IgD-negative memory B cell (primary cell): ENCODE measurements at regions not wholly inside any gene's neighbourhood (a gene's known extent, or its start where the extent isn't known, plus 50 kb on each side); places are given as distances from the start of the nearest gene placed in this dataset.
A peak's percentile ranks its signal among the peaks of the same experiment; 100 is the strongest.

Experiments used
- H3K27ac Mint-ChIP-seq, 3 donors: one replicate each; pipeline ENCODE4 v1.8.0; 2020 to 2022; ENCODE audit warnings: mild to moderate bottlenecking in 3 of 3, mixed read lengths in 3 of 3, moderate library complexity in 1 of 3
- H3K27me3 Mint-ChIP-seq: one replicate; pipeline ENCODE4 v1.8.0; 2021; ENCODE audit warnings: mixed read lengths
- H3K36me3 Mint-ChIP-seq: one replicate; pipeline ENCODE4 v1.8.0; 2020; ENCODE audit warnings: mild to moderate bottlenecking, mixed read lengths
- H3K4me1 Mint-ChIP-seq, 3 donors: one replicate each; pipeline ENCODE4 v1.8.0; 2020 to 2022; ENCODE audit warnings: mixed read lengths in 3 of 3, mild to moderate bottlenecking in 1 of 3
- H3K4me3 Mint-ChIP-seq, 4 donors: one replicate each; pipeline ENCODE4 v1.8.0; 2020 to 2022; ENCODE audit warnings: mild to moderate bottlenecking in 4 of 4, mixed read lengths in 4 of 4, moderate library complexity in 3 of 4
- H3K9me3 Mint-ChIP-seq, 3 donors: one replicate each; pipeline ENCODE4 v1.8.0; 2020 to 2021; ENCODE audit warnings: mixed read lengths in 3 of 3, mild to moderate bottlenecking in 1 of 3

DNA sequence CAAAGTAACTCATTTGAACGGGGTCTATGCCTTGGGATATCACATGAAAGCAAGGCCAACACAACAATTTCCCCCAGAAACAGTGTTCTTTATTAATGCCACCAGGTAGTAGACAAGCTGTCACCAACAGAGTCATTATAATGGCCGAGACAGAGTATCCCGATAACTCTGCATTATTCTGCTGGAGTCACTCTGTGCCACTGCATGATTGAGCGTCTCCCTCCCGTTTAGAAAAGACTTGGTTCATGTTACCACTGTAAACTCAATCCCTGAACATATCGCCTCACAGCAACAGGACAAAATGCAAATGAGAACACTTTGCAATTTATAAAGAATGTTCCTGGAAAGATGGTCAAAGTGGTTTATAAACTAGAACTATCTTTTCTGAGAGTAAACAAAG, 932.5 kb downstream of the GATA3 start:
- Mint-ChIP-seq H3K27ac (no peak overlapping the region), H3K36me3 (no peaks in the 10 kb centered on the region)

DNA sequence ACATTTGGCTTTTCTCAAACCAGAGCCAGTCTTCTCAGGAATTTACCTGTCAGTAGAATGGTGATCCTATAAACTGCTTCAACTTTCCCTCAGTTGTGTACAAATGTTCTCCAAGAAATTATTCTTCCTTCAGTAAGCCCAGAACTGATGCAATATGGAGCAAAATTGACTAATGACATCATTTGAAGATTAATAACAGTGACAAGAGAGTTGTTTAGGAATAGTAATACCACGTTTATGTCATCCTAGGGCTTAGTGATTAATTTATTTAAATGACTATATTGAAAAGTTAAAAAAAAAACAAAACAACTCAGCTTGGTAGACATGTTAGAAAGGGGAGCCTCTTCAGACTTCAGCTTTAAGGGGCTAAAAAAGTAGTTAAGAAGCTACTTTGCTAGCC, 933.2 kb downstream of the GATA3 start:
- H3K27ac Mint-ChIP-seq: no peak overlapping the region
- H3K9me3 Mint-ChIP-seq: no peaks in the 10 kb centered on the region
- H3K27me3 Mint-ChIP-seq: no peaks in the 10 kb centered on the region
- H3K4me3 Mint-ChIP-seq: no peak overlapping the region
- no peaks in the 10 kb centered on the region for H3K36me3 Mint-ChIP-seq
- H3K4me1 Mint-ChIP-seq: no peaks in the 10 kb centered on the region

More for the DNA sequence above, 932.5 kb downstream of the GATA3 start:
- no peak overlapping the region for H3K4me3 Mint-ChIP-seq
- no peaks in the 10 kb centered on the region for H3K4me1 Mint-ChIP-seq
- no peaks in the 10 kb centered on the region for H3K27me3 Mint-ChIP-seq
- no peaks in the 10 kb centered on the region for H3K9me3 Mint-ChIP-seq

DNA sequence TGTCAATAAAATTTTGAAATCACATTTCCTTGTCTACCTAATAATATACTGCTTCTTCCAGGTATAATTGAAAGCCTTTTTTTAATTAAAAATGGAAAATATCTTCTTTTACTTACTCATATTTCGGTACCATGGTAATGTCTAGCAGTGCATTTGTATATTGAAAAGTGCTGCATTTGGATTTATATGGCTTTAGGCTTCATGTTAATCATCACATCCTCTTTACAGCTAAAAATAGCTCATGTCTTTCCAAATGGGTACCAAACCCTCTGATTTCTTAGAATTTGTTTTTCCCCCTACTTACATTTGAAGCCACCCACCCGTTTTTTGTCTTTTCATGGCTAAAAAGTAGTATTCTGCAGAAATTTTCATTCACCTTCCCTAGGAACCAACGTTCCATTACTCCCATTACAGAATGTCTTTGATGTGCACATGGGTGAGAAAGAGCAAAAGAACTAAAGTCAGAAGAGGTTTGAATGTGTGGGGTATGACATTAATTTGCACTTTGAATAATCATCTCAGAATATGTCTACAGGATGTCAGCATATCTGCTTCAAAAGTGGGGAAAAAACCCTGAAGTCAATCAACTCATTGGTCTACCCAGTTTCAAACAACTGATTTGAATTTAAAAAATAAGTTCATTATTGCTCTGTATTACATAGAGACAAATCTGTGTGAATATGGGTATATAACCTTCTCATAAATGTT, 935.9 kb downstream of the GATA3 start:
- Mint-ChIP-seq H3K4me1 (no peaks in the 10 kb centered on the region), H3K4me3 (no peak overlapping the region), H3K36me3 (no peaks in the 10 kb centered on the region), H3K9me3 (no peaks in the 10 kb centered on the region), H3K27ac (no peak overlapping the region), H3K27me3 (no peaks in the 10 kb centered on the region)

DNA sequence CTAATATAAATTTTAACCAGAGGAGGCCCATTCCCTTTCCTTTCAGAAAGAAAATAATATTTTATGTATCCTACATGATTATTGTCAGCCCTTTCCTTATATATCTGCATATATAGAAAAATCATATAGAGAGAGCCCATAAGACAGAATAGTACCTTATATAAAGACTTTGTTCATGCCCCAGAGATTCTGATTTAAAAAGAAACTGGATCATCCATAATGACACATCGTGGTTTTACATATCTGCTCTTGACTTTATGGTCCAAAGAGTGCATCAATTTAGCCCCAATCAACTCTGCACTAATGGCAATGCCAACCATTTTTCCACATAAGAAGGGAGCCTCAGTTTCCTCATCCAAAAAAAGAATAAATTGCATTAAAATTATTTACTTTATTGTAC, 937.5 kb downstream of the GATA3 start:
- H3K4me3 Mint-ChIP-seq: no peak overlapping the region
- peaks cover 0 to 3% (median 0%) of the 10 kb centered on the region in 3 donors for H3K9me3 Mint-ChIP-seq
- H3K27ac Mint-ChIP-seq: no peak overlapping the region
- H3K36me3 Mint-ChIP-seq: no peaks in the 10 kb centered on the region
- H3K27me3 Mint-ChIP-seq: no peaks in the 10 kb centered on the region
- no peaks in the 10 kb centered on the region for H3K4me1 Mint-ChIP-seq

DNA sequence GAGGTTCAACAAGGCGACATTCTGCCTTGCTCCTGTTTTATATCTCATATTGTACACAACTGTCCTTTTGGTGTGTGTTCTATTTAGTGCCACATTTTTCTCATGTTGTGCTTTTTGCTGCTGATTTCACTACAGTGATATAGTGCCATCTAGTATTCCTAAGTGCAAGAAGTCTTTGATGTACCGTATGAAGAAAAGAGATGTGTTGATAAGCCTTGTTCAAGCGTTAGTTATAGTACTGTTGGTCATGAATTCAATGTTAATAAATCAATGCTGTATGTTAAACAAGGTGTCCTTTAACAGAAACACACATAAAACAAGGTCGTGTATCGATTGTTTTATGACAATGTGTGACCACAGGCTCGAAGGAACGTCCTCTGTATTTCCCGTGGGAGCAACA, 939.4 kb downstream of the GATA3 start:
- Mint-ChIP-seq H3K27me3 (no peaks in the 10 kb centered on the region), H3K36me3 (no peaks in the 10 kb centered on the region), H3K9me3 (peaks cover 0 to 6% (median 0%) of the 10 kb centered on the region in 3 donors), H3K27ac (no peak overlapping the region), H3K4me1 (no peaks in the 10 kb centered on the region), H3K4me3 (no peak overlapping the region)

DNA sequence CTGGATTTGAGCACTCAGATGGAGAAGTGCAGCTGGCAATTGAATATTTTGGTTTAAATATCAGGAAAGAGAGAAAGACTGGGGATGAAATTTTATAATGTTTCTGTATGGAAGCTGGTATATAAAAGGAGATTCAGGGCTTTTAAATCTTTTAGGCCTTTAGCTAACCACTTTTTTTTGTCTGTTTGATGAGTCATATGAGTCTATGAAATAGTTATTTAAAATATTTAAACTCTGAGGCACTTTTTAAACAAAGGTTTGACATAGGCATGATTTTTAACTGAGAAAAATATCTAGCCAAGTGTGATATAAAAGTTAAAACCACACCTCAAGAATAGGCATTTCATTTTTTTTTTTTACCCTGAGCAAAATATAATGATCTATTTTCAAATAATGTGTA, 944.3 kb downstream of the GATA3 start:
- H3K9me3 Mint-ChIP-seq: peaks cover 0 to 6% (median 0%) of the 10 kb centered on the region in 3 donors
- H3K27ac Mint-ChIP-seq: no peak overlapping the region
- no peaks in the 10 kb centered on the region for H3K4me1 Mint-ChIP-seq
- no peaks in the 10 kb centered on the region for H3K36me3 Mint-ChIP-seq
- H3K27me3 Mint-ChIP-seq: no peaks in the 10 kb centered on the region
- no peak overlapping the region for H3K4me3 Mint-ChIP-seq

DNA sequence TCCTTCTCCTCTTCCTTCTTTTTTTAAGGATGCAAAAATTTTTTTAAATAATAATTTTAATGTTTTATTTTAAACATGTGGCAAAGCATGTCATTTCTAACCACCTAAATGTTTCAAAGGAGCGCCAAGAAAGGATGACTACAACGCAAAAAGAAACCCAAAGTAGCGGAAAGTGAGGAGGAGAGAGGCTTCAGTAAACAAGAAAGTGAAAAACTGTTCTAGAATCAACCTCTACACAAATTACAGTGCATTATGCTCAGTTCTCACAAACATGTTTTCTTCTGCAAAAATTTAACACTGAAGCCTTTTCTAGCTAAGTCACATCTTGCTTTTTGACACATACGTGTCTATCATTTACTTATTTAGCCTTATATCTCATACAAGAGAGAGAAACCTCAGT, 948.6 kb downstream of the GATA3 start:
- Mint-ChIP-seq H3K27ac (no peak overlapping the region), H3K36me3 (no peaks in the 10 kb centered on the region)

DNA sequence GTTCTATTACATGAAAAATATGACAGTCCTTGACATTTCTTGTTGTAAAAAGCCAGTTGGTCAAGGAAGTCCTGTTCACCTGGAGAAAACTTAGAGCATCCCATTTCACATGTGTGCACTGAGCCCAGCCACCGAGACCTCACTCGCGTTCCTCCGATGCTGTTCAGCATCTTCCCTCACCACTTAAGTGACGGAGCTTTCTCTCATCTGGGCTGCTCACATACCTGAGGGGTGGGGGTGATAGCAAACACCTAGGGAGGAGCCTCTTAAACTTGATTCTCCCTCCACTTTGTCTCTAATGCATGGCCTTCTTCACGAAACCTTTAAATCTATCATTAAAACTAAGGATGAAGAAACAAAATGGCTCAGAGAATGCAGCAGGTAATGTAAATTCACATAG, 950.2 kb downstream of the GATA3 start:
- H3K4me3 Mint-ChIP-seq: no peak overlapping the region
- no peaks in the 10 kb centered on the region for H3K36me3 Mint-ChIP-seq
- no peaks in the 10 kb centered on the region for H3K4me1 Mint-ChIP-seq
- H3K9me3 Mint-ChIP-seq: no peaks in the 10 kb centered on the region
- no peaks in the 10 kb centered on the region for H3K27me3 Mint-ChIP-seq
- H3K27ac Mint-ChIP-seq: peak overlapping the region in 1 of 3 donors; percentile 31

More for the DNA sequence above, 948.6 kb downstream of the GATA3 start:
- no peaks in the 10 kb centered on the region for H3K4me1 Mint-ChIP-seq
- no peak overlapping the region for H3K4me3 Mint-ChIP-seq
- H3K9me3 Mint-ChIP-seq: peaks cover 0 to 2% (median 0%) of the 10 kb centered on the region in 3 donors
- H3K27me3 Mint-ChIP-seq: no peaks in the 10 kb centered on the region

DNA sequence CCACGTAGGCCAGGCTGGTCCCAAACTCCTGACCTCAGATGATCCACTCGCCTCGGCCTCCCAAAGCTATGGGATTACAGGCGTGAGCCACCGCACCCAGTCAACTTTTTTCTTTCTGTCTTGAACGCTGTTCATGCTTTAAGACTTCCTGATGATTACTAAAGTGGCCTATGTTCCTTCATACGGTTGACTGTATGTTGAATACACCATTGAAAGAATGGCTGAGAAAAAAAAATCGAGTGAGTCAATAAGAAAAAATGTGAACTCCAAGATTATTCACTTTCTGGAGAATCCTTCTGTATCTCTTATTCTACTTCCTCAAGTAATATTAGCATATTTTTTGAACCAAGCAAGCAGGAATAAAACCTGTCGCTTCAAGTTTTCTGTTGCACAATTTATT, 955.0 kb downstream of the GATA3 start:
- Mint-ChIP-seq H3K9me3 (no peaks in the 10 kb centered on the region), H3K36me3 (peaks cover 1% of the 10 kb centered on the region), H3K27me3 (no peaks in the 10 kb centered on the region), H3K4me3 (no peak overlapping the region), H3K4me1 (no peaks in the 10 kb centered on the region), H3K27ac (no peak overlapping the region)

DNA sequence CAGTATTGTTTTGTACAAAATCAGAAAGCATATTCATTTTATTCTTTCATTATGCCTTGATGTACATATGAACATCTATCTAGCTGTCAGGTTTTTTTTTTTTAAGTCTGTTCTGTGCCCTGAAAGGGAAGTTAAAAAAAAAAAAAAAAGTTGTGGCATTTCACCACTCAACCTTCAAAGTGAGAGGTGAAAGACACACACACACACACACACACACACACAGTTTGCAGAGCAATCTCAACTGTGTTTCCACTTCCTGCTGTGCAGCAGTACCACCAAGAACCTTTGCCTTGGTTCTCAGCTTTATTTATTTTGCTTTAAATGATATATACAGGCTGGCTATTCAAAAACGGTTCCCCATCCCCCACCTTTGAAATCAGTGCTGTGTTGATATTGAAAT, 955.6 kb downstream of the GATA3 start:
- H3K4me3 Mint-ChIP-seq: no peak overlapping the region
- H3K4me1 Mint-ChIP-seq: no peaks in the 10 kb centered on the region
- no peak overlapping the region for H3K27ac Mint-ChIP-seq

DNA sequence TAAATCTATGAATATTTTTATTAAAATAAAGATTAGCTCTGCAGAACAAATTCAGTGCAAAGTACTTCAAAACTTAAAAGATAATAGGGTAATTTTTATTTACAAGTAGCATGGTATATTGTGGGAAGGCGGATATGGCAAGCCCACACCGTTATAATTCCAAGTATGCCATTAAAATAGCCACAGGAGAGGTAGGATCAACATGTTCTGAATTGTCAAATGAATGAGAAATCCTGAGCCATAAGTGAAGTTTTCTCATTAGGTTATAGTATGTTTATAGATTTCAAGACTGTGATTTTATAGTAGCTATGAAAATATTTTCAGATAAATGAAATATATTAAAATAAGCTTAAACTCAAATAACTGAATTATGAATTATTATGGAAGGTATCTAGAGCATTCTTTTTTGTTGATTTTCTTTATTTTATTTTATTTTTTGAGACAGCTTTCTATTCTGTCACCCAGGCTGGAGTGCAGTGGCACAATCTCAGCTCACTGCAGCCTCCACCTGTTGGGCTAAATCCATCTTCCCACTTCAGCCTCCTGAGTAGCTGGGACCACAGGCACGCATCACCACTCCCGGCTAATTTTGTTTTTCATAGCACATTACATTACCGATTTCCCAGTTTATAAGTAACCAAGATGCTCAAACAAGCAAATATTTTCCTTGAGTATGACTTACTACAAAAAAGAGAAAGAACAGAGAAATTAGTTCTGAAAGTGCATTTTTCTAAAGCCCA, 956.6 kb downstream of the GATA3 start:
- Mint-ChIP-seq H3K27me3 (no peaks in the 10 kb centered on the region), H3K9me3 (peaks cover 0 to 2% (median 0%) of the 10 kb centered on the region in 3 donors), H3K27ac (no peak overlapping the region), H3K4me1 (no peaks in the 10 kb centered on the region), H3K4me3 (no peak overlapping the region), H3K36me3 (peaks cover 1% of the 10 kb centered on the region)

More for the DNA sequence above, 955.6 kb downstream of the GATA3 start:
- Mint-ChIP-seq H3K36me3 (peaks cover 1% of the 10 kb centered on the region), H3K9me3 (no peaks in the 10 kb centered on the region), H3K27me3 (no peaks in the 10 kb centered on the region)

DNA sequence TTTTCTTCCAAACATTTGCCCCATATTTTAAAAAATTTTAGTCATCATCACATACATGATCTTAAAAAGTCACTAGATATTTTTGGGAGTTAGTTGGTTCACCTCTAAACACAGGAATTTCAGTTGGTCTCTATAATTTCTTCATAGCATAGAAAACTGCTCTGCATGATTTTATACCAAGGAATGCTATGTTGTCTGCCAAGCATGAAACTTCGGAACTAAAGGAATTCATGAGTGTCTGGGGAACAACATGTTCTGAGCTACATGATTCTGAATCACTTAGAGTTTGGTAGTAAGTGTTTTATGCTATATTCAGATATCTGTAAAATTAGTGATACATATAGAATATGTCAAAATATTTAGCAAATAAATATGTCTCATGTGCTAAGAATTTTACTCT, 957.8 kb downstream of the GATA3 start:
- Mint-ChIP-seq H3K4me3 (no peak overlapping the region), H3K9me3 (peaks cover 0 to 4% (median 2%) of the 10 kb centered on the region in 3 donors), H3K36me3 (peaks cover 1% of the 10 kb centered on the region), H3K27ac (no peak overlapping the region), H3K27me3 (peaks cover 1% of the 10 kb centered on the region), H3K4me1 (no peaks in the 10 kb centered on the region)

DNA sequence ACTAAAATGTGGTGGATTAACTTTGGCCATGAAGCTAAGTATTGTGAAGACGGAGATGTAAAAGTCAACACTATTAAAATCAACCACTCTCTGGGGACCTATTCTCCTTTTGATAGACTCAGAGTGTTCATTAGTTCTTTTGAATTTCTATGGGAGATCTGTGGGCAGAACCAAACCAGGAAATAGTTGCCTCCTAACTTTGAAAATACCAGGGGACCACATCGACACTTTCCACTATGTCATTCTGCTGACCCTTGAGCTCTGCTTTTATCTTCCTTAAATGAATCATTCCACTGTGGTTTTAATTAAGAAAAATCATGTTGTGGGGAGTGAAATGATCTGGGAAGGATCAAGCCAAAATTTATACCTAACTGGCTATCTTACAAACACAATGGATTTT, 960.5 kb downstream of the GATA3 start:
- H3K27ac Mint-ChIP-seq: no peak overlapping the region
- H3K36me3 Mint-ChIP-seq: no peaks in the 10 kb centered on the region
- H3K4me3 Mint-ChIP-seq: no peak overlapping the region
- no peaks in the 10 kb centered on the region for H3K4me1 Mint-ChIP-seq
- H3K9me3 Mint-ChIP-seq: peaks cover 0 to 4% (median 2%) of the 10 kb centered on the region in 3 donors
- peaks cover 1% of the 10 kb centered on the region for H3K27me3 Mint-ChIP-seq

DNA sequence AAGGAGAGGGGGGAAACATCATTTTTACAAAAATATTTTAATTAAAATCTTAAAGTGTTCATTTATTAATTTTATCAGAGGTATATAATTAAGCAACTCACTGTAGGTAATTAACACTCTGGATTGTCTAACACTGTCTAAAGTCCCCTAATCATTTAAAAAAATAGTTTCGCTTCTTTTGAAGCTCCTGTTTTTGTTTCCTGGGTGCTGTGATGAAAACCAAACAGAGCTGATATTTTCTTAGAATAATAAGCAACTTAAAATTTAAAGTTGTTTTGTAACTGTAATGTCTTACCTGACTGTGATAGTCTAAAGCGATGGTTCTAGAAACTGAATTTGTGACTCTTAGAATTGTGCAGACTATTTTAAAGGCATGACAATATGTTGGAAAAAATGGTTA, 961.0 kb downstream of the GATA3 start:
- peaks cover 1% of the 10 kb centered on the region for H3K27me3 Mint-ChIP-seq
- H3K27ac Mint-ChIP-seq: no peak overlapping the region
- H3K36me3 Mint-ChIP-seq: no peaks in the 10 kb centered on the region
- H3K4me1 Mint-ChIP-seq: no peaks in the 10 kb centered on the region
- H3K4me3 Mint-ChIP-seq: no peak overlapping the region
- H3K9me3 Mint-ChIP-seq: peaks cover 0 to 4% (median 2%) of the 10 kb centered on the region in 3 donors

DNA sequence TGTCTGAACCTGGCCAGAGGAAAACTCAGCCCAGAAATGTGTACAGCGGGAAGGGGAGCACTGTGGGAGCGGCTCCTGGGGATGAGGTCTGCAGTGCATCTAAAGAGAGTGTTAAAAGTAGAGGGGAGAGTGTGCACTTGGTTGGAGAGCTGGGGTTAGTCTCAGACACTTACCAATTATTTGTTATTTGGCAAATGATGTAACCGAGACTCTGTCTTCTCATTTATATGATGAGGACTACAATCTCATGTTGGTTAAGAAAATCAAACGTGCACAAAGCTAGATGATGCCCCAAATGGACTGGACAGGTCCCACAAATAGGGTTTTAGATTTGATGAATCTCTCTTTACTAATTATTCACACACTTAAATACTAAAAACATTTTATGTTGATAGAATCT, 962.4 kb downstream of the GATA3 start:
- peaks cover 0 to 4% (median 3%) of the 10 kb centered on the region in 3 donors for H3K9me3 Mint-ChIP-seq
- no peaks in the 10 kb centered on the region for H3K36me3 Mint-ChIP-seq
- H3K4me1 Mint-ChIP-seq: no peaks in the 10 kb centered on the region
- H3K4me3 Mint-ChIP-seq: no peak overlapping the region
- H3K27ac Mint-ChIP-seq: peak overlapping the region in 1 of 3 donors; percentile 24
- peaks cover 1% of the 10 kb centered on the region for H3K27me3 Mint-ChIP-seq
